GM12878 (cell line): ENCODE measurements at regions not wholly inside any gene's neighbourhood (a gene's known extent, or its start where the extent isn't known, plus 50 kb on each side); places are given as distances from the start of the nearest gene placed in this dataset.

ENCODE experiments used
- ATAC-seq: fragments of 200-7000 bp; cut with Tn5 transposase; 3 replicates; pipeline ENCODE4 v1.9.1; 2020; ENCODE audit warnings: mild to moderate bottlenecking, moderate library complexity
- BruUV-seq: library from RNA; stranded (reverse); fragments of 400-500 nt; replicated peaks from 2 replicates; lab custom pipeline; 2021; lab: Mats Ljungman, UMichigan
- CTCF ChIA-PET: fragments of 300-600 bp; sonication (Branson Sonifier 250); formaldehyde crosslinking; extraction: SDS; loops from one replicate; lab custom pipeline; 2021; ENCODE audit warnings: inconsistent platforms; lab: Yijun Ruan, JAX
- POLR2A ChIA-PET: fragments of 350-600 bp; formaldehyde crosslinking; extraction: SDS; loops from one replicate; lab custom pipeline; 2021; ENCODE audit warnings: inconsistent platforms; lab: Charles Lee
- RAD21 ChIA-PET: fragments of 300-600 bp; sonication (Branson Sonifier 250); formaldehyde crosslinking; loops from one replicate; lab custom pipeline; 2023; ENCODE audit warnings: antibody characterized with exemption; ENCODE audit not compliant: unreplicated experiment; lab: Charles Lee
- SMC1A ChIA-PET: fragments of 300-600 bp; sonication (Branson Sonifier 250); formaldehyde crosslinking; loops from one replicate; lab custom pipeline; 2023; ENCODE audit not compliant: unreplicated experiment, uncharacterized antibody; lab: Charles Lee
- DNase-seq: peaks from one replicate; pipeline ENCODE4 v3.0.0-alpha.2; 2011; ENCODE audit warnings: low read depth, low spot score
- FAIRE-seq: peaks from 3 replicates; lab custom pipeline; 2011; peaks lifted over from hg19 to GRCh38; lab: Jason Lieb, UNC
- H2AFZ ChIP-seq: 2 replicates; pipeline ENCODE4 v1.6.0; 2011; ENCODE audit warnings: low read depth, low read length, control low read depth; ENCODE audit not compliant: control insufficient read depth
- H3K27ac ChIP-seq: 2 replicates; pipeline ENCODE4 v1.5.1; 2011; ENCODE audit warnings: control low read depth; ENCODE audit not compliant: control insufficient read depth, insufficient read depth
- H3K27me3 ChIP-seq, 2 experiments: replicated peaks in 1 of 2; 2 replicates each; pipeline versions ENCODE4 v1.6.0 to v1.6.1; 2011; ENCODE audit warnings: low read length in 1 of 2; ENCODE audit not compliant: control insufficient read depth in 2 of 2, insufficient read depth in 2 of 2
- H3K36me3 ChIP-seq, 2 experiments: 2 replicates each; pipeline ENCODE4 v1.5.1; 2011; ENCODE audit warnings: low read length in 1 of 2; ENCODE audit not compliant: control insufficient read depth in 2 of 2, insufficient read depth in 2 of 2
- H3K4me1 ChIP-seq: 2 replicates; pipeline ENCODE4 v1.6.1; 2011; ENCODE audit warnings: mild to moderate bottlenecking, low read length, moderate library complexity, mixed read lengths; ENCODE audit not compliant: control insufficient read depth, insufficient read depth
- H3K4me2 ChIP-seq: 2 replicates; pipeline ENCODE4 v1.6.0; 2011; ENCODE audit warnings: control low read depth; ENCODE audit not compliant: control insufficient read depth, insufficient read depth
- H3K4me3 ChIP-seq: fragments of 200-600 bp; sonication (generic); 2 replicates; pipeline ENCODE4 v1.5.1; 2016
- H3K79me2 ChIP-seq: 2 replicates; pipeline ENCODE4 v1.6.0; 2011; ENCODE audit warnings: low read length; ENCODE audit not compliant: control insufficient read depth, insufficient read depth
- H3K9ac ChIP-seq: 2 replicates; pipeline ENCODE4 v1.8.0; 2011; ENCODE audit warnings: low read length, control low read depth, mixed read lengths; ENCODE audit not compliant: control insufficient read depth, insufficient read depth
- H3K9me3 ChIP-seq: replicated peaks from 3 replicates; pipeline ENCODE4 v1.5.1; 2011; ENCODE audit warnings: mild to moderate bottlenecking, low read length; ENCODE audit not compliant: control insufficient read depth, insufficient read depth
- H4K20me1 ChIP-seq: 2 replicates; pipeline ENCODE4 v1.6.0; 2011; ENCODE audit not compliant: control insufficient read depth, insufficient read depth
- BCL11A ChIP-seq: IDR thresholded peaks from 2 replicates; pipeline ENCODE4 v1.6.1; 2011; ENCODE audit warnings: low read depth, low read length
- EGR1 ChIP-seq, 2 experiments: IDR thresholded peaks; 1 replicate in 1 of 2; 2 replicates in 1 of 2; pipeline ENCODE4 v1.6.1; 2011 to 2012; ENCODE audit warnings: low read depth in 2 of 2, low read length in 2 of 2, borderline replicate concordance in 1 of 2, mild to moderate bottlenecking in 1 of 2, moderate library complexity in 1 of 2
- EZH2 ChIP-seq: IDR thresholded peaks from 2 replicates; pipeline ENCODE4 v1.6.1; 2012; ENCODE audit warnings: low read depth, mild to moderate bottlenecking, control low read depth, inconsistent platforms, low read length, borderline replicate concordance; ENCODE audit not compliant: control insufficient read depth
- GATAD2B ChIP-seq: fragments of 450-650 bp; conservative IDR thresholded peaks from 2 replicates; pipeline ENCODE4 v1.6.1; 2017; ENCODE audit warnings: low read depth, mild to moderate bottlenecking, moderate library complexity
- JUNB ChIP-seq: IDR thresholded peaks from 2 replicates; pipeline ENCODE4 v1.6.1; 2016; ENCODE audit warnings: antibody characterized with exemption, mild to moderate bottlenecking
- MEF2B ChIP-seq: fragments of 450-650 bp; IDR thresholded peaks from 2 replicates; pipeline ENCODE4 v1.6.1; 2018; ENCODE audit warnings: mild to moderate bottlenecking, moderate library complexity; ENCODE audit not compliant: partially characterized antibody, poor library complexity, severe bottlenecking
- NFIC ChIP-seq: IDR thresholded peaks from 2 replicates; pipeline ENCODE4 v1.6.1; 2012; ENCODE audit warnings: low read depth, mild to moderate bottlenecking, inconsistent platforms, low read length, moderate library complexity
- NFYB ChIP-seq: IDR thresholded peaks from 2 replicates; pipeline ENCODE4 v1.6.1; 2011; ENCODE audit warnings: low read depth, mild to moderate bottlenecking, low read length, improper control_type of control experiment, moderate library complexity; ENCODE audit not compliant: insufficient read depth
- PML ChIP-seq: IDR thresholded peaks from 2 replicates; pipeline ENCODE4 v1.6.1; 2012; ENCODE audit warnings: low read length, inconsistent platforms
- RAD51 ChIP-seq: fragments of 450-650 bp; IDR thresholded peaks from 2 replicates; pipeline ENCODE4 v1.6.1; 2016; ENCODE audit warnings: moderate library complexity, mild to moderate bottlenecking, inconsistent platforms
- TCF3 ChIP-seq: IDR thresholded peaks from 2 replicates; pipeline ENCODE4 v1.6.1; 2012; ENCODE audit warnings: low read depth, mild to moderate bottlenecking, low read length, borderline replicate concordance; ENCODE audit not compliant: insufficient read depth
- ZNF274 ChIP-seq: IDR thresholded peaks from one replicate; pipeline ENCODE4 v1.8.0; 2011; ENCODE audit not compliant: insufficient read length, insufficient read depth
- WGBS: methylation state at CpG from one replicate; pipeline ENCODE4 v1.1.6; 2016; ENCODE audit warnings: low lambda C conversion rate; ENCODE audit not compliant: insufficient replicate concordance, insufficient coverage; ENCODE audit errors: missing lambda C conversion rate; 5-methylcytosine and 5-hydroxymethylcytosine counted together
- in situ Hi-C: fragments of 300-500 bp; cut with MboI; formaldehyde crosslinking; loops from 9 replicates; pipeline ENCODE4 v1.14.3; 2018; ENCODE audit warnings: mixed read lengths
- intact Hi-C: fragments of 100-400 bp; cut with micrococcal nuclease; formaldehyde crosslinking; loops from one replicate; pipeline ENCODE4 v1.14.2; 2022; ENCODE audit not compliant: unreplicated experiment
- TF ChIP-seq, protein P1 (sequence below): IDR thresholded peaks from 2 replicates; pipeline ENCODE4 v1.6.1; 2012; ENCODE audit warnings: low read depth, low read length, improper control_type of control experiment
- TF ChIP-seq, protein P2 (sequence below): fragments of 450-650 bp; IDR thresholded peaks from 2 replicates; pipeline ENCODE4 v1.6.1; 2017; ENCODE audit warnings: mild to moderate bottlenecking, moderate library complexity
- TF ChIP-seq, protein P3 (sequence below): fragments of 150-350 bp; IDR thresholded peaks from 2 replicates; pipeline ENCODE4 v1.6.1; 2016; ENCODE audit warnings: low read depth, low read length

DNA sequence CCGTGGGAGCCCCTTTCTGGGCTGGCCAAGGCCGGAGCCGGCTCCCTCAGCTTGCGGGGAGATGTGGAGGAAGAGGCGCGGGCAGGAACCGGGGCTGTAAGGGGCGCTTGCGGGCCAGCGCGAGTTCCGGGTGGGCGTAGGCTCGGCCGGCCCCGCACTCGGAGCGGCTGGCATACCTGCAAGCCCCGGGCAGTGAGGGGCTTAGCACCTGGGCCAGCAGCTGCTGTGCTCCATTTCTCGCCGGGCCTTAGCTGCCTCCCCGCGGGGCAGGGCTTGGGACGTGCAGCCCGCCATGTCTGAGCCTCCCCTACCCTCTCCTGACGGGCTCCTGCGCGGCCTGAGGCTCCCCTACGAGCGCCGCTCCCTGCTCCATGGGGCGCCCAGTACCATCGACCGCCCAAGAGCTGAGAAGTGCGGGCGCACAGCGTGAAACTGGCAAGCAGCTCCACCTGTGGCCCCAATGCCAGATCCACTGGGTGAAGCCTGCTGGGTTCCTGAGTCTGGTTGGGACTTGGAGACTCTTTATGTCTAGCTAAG lies 82.8 kb upstream of the E2F3 start:
- SMC1A ChIA-PET: interaction anchor here (0.8 to 3.3 kb wide), 20 partner anchors 16 to 223 kb away, joined by 3 to 20 read pairs (median 4); no protein-coding TSS in a partner anchor
- 98% methylated on average over 36 of the region's 37 CpGs for WGBS
- peak overlapping the region; percentile 50 for H3K4me2 ChIP-seq
- no peak overlapping the region for H3K4me3 ChIP-seq
- POLR2A ChIA-PET: interaction anchor here (0.9 to 2.4 kb wide), 6 partner anchors 17 to 212 kb away, joined by 3 to 9 read pairs (median 4); no protein-coding TSS in a partner anchor
- H3K4me1 ChIP-seq: peaks cover 9% of the 10 kb centered on the region; the same call in 1 of the 2 replicates
- no peaks in the 10 kb centered on the region for H3K27me3 ChIP-seq
- RAD21 ChIA-PET: interaction anchor here (0.8 to 2.0 kb wide), 15 partner anchors 14 to 209 kb away, joined by 3 to 13 read pairs (median 3); partner anchors contain the start of gene MBOAT1
- no peaks in the 10 kb centered on the region for H4K20me1 ChIP-seq
- H3K79me2 ChIP-seq: no peaks in the 10 kb centered on the region
- H3K9ac ChIP-seq: no peak overlapping the region
- ATAC-seq (no peak), FAIRE-seq (no peak), DNase-seq (no peak)
- no TSS peak for BruUV-seq
- CTCF ChIA-PET: interaction anchor here (0.7 to 2.2 kb wide), 8 partner anchors 19 to 211 kb away, joined by 3 to 16 read pairs (median 4); no protein-coding TSS in a partner anchor
- in situ Hi-C loops: no loop called here
- intact Hi-C loops: no loop called here
- peaks cover 6% of the 10 kb centered on the region; the same call in 2 of the 3 replicates for H3K9me3 ChIP-seq
- no peaks in the 10 kb centered on the region for H3K36me3 ChIP-seq
- H2AFZ ChIP-seq: no peak overlapping the region; the same call in 1 of the 2 replicates
- peak overlapping the region; percentile 83; the same call in 1 of the 2 replicates for H3K27ac ChIP-seq
- TF ChIP-seq EGR1 (IDR thresholded peaks at IDR 0.05; ENCODE audit: borderline replicate concordance in 1 of 2, low read depth in 2 of 2, low read length in 2 of 2) (no peak), MEF2B (no peak), NFIC (no peak), TCF3 (no peak), JUNB (no peak), EZH2 (no peak), PML (no peak), NFYB (no peak), RAD51 (no peak), ZNF274 (no peak), GATAD2B (no peak), BCL11A (no peak)
- TF ChIP-seq, protein P1, sequence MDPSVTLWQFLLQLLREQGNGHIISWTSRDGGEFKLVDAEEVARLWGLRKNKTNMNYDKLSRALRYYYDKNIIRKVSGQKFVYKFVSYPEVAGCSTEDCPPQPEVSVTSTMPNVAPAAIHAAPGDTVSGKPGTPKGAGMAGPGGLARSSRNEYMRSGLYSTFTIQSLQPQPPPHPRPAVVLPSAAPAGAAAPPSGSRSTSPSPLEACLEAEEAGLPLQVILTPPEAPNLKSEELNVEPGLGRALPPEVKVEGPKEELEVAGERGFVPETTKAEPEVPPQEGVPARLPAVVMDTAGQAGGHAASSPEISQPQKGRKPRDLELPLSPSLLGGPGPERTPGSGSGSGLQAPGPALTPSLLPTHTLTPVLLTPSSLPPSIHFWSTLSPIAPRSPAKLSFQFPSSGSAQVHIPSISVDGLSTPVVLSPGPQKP: no peak
- TF ChIP-seq, protein P2, sequence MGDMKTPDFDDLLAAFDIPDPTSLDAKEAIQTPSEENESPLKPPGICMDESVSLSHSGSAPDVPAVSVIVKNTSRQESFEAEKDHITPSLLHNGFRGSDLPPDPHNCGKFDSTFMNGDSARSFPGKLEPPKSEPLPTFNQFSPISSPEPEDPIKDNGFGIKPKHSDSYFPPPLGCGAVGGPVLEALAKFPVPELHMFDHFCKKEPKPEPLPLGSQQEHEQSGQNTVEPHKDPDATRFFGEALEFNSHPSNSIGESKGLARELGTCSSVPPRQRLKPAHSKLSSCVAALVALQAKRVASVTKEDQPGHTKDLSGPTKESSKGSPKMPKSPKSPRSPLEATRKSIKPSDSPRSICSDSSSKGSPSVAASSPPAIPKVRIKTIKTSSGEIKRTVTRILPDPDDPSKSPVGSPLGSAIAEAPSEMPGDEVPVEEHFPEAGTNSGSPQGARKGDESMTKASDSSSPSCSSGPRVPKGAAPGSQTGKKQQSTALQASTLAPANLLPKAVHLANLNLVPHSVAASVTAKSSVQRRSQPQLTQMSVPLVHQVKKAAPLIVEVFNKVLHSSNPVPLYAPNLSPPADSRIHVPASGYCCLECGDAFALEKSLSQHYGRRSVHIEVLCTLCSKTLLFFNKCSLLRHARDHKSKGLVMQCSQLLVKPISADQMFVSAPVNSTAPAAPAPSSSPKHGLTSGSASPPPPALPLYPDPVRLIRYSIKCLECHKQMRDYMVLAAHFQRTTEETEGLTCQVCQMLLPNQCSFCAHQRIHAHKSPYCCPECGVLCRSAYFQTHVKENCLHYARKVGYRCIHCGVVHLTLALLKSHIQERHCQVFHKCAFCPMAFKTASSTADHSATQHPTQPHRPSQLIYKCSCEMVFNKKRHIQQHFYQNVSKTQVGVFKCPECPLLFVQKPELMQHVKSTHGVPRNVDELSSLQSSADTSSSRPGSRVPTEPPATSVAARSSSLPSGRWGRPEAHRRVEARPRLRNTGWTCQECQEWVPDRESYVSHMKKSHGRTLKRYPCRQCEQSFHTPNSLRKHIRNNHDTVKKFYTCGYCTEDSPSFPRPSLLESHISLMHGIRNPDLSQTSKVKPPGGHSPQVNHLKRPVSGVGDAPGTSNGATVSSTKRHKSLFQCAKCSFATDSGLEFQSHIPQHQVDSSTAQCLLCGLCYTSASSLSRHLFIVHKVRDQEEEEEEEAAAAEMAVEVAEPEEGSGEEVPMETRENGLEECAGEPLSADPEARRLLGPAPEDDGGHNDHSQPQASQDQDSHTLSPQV: no peak
- TF ChIP-seq, protein P3, sequence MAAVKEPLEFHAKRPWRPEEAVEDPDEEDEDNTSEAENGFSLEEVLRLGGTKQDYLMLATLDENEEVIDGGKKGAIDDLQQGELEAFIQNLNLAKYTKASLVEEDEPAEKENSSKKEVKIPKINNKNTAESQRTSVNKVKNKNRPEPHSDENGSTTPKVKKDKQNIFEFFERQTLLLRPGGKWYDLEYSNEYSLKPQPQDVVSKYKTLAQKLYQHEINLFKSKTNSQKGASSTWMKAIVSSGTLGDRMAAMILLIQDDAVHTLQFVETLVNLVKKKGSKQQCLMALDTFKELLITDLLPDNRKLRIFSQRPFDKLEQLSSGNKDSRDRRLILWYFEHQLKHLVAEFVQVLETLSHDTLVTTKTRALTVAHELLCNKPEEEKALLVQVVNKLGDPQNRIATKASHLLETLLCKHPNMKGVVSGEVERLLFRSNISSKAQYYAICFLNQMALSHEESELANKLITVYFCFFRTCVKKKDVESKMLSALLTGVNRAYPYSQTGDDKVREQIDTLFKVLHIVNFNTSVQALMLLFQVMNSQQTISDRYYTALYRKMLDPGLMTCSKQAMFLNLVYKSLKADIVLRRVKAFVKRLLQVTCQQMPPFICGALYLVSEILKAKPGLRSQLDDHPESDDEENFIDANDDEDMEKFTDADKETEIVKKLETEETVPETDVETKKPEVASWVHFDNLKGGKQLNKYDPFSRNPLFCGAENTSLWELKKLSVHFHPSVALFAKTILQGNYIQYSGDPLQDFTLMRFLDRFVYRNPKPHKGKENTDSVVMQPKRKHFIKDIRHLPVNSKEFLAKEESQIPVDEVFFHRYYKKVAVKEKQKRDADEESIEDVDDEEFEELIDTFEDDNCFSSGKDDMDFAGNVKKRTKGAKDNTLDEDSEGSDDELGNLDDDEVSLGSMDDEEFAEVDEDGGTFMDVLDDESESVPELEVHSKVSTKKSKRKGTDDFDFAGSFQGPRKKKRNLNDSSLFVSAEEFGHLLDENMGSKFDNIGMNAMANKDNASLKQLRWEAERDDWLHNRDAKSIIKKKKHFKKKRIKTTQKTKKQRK: no peak
